H1 (cell line): ENCODE measurements at regions not wholly inside any gene's neighbourhood (a gene's known extent, or its start where the extent isn't known, plus 50 kb on each side); places are given as distances from the start of the nearest gene placed in this dataset.

Source experiments
- CTCF ChIA-PET: fragments of 300-600 bp; sonication (Branson Sonifier 250); formaldehyde crosslinking; loops from one replicate; lab custom pipeline; 2021; ENCODE audit not compliant: partially characterized antibody; lab: Charles Lee
- POLR2A ChIA-PET: fragments of 300-600 bp; sonication (Branson Sonifier 250); formaldehyde crosslinking; loops from one replicate; lab custom pipeline; 2021; ENCODE audit warnings: inconsistent platforms; ENCODE audit not compliant: partially characterized antibody; lab: Charles Lee
- DNase-seq, 2 experiments: peaks; one replicate each; pipeline versions ENCODE4 v3.0.0 to v3.0.0-alpha.2; 2010 to 2022; ENCODE audit warnings: low spot score in 2 of 2, low read depth in 1 of 2, mixed read lengths in 1 of 2
- FAIRE-seq: peaks from 2 replicates; lab custom pipeline; 2011; peaks lifted over from hg19 to GRCh38; lab: Jason Lieb, UNC
- H2AFZ ChIP-seq: 2 replicates; pipeline ENCODE4 v1.8.1; 2012; ENCODE audit warnings: low read length, inconsistent platforms
- H2AK5ac ChIP-seq: 2 replicates; pipeline ENCODE4 v1.6.1; 2013; ENCODE audit warnings: low read depth, low read length
- H2BK120ac ChIP-seq: replicated peaks from 2 replicates; pipeline ENCODE3; 2013; ENCODE audit warnings: low read depth, low read length, inconsistent platforms
- H2BK12ac ChIP-seq: 2 replicates; pipeline ENCODE4 v1.6.1; 2013; ENCODE audit warnings: low read depth, low read length
- H2BK15ac ChIP-seq: 2 replicates; pipeline ENCODE4 v1.6.1; 2013; ENCODE audit warnings: low read length
- H2BK20ac ChIP-seq: 2 replicates; pipeline ENCODE4 v1.6.1; 2013; ENCODE audit warnings: low read length
- H2BK5ac ChIP-seq: 2 replicates; pipeline ENCODE4 v1.6.1; 2013; ENCODE audit warnings: low read depth, low read length
- H3K14ac ChIP-seq: 2 replicates; pipeline ENCODE4 v1.6.1; 2013; ENCODE audit warnings: inconsistent platforms; ENCODE audit not compliant: insufficient read length
- H3K18ac ChIP-seq: 2 replicates; pipeline ENCODE4 v1.6.1; 2013; ENCODE audit warnings: low read length; ENCODE audit errors: extremely low read depth
- H3K23ac ChIP-seq: 2 replicates; pipeline ENCODE4 v1.6.1; 2013; ENCODE audit warnings: inconsistent platforms; ENCODE audit not compliant: insufficient read length
- H3K23me2 ChIP-seq: 2 replicates; pipeline ENCODE4 v1.6.1; 2013; ENCODE audit warnings: low read depth, low read length
- H3K27ac ChIP-seq: 2 replicates; pipeline ENCODE4 v1.6.1; 2011; ENCODE audit warnings: low read depth, low read length, inconsistent platforms
- H3K27me3 ChIP-seq, 4 experiments: replicated peaks in 1 of 4; 1 replicate in 1 of 4; 2 replicates in 3 of 4; pipeline versions ENCODE4 v1.6.1 to v1.8.1; 2011 to 2013; ENCODE audit warnings: low read length in 3 of 4, mild to moderate bottlenecking in 3 of 4, inconsistent platforms in 2 of 4, mixed read lengths in 2 of 4, moderate library complexity in 1 of 4; ENCODE audit not compliant: control insufficient read depth in 3 of 4, insufficient read depth in 3 of 4; ENCODE audit errors: extremely low read depth in 1 of 4
- H3K36me3 ChIP-seq, 4 experiments: 2 replicates each; pipeline versions ENCODE4 v1.6.1 to v1.8.1; 2011 to 2013; ENCODE audit warnings: mild to moderate bottlenecking in 4 of 4, low read length in 3 of 4, moderate library complexity in 2 of 4, control low read depth in 1 of 4, inconsistent platforms in 1 of 4; ENCODE audit not compliant: insufficient read depth in 4 of 4, control insufficient read depth in 2 of 4
- H3K4ac ChIP-seq: replicated peaks from 2 replicates; pipeline ENCODE3; 2013; ENCODE audit warnings: low read length, low read depth, mixed read lengths, inconsistent platforms; ENCODE audit not compliant: insufficient read length
- H3K4me1 ChIP-seq, 4 experiments: replicated peaks in 1 of 4; 1 replicate in 1 of 4; 2 replicates in 3 of 4; pipeline versions ENCODE4 v1.6.1 to v1.8.1; 2011 to 2013; ENCODE audit warnings: low read length in 3 of 4, inconsistent platforms in 2 of 4, mixed read lengths in 1 of 4; ENCODE audit not compliant: insufficient read depth in 4 of 4, control insufficient read depth in 3 of 4
- H3K4me2 ChIP-seq, 2 experiments: 2 replicates each; pipeline versions ENCODE4 v1.6.1 to v1.8.1; 2011 to 2013; ENCODE audit warnings: low read depth in 2 of 2, low read length in 2 of 2, control low read depth in 1 of 2, inconsistent platforms in 1 of 2, mild to moderate bottlenecking in 1 of 2; ENCODE audit not compliant: insufficient read depth in 1 of 2
- H3K4me3 ChIP-seq, 4 experiments: fragments of 200-600, 300-600 bp in 1 of 4; sonication (generic), shearing (Covaris generic), sonication (Bioruptor Twin) in 1 of 4; 2 replicates each; pipeline versions ENCODE4 v1.5.1 to v1.8.1; 2011 to 2016; ENCODE audit warnings: low read length in 4 of 4, low read depth in 3 of 4, control low read depth in 2 of 4, inconsistent platforms in 2 of 4, mild to moderate bottlenecking in 2 of 4, mixed read lengths in 1 of 4, moderate library complexity in 1 of 4; ENCODE audit not compliant: insufficient read depth in 2 of 4; ENCODE audit errors: extremely low read depth in 1 of 4
- H3K56ac ChIP-seq: replicated peaks from 2 replicates; pipeline ENCODE3; 2013; ENCODE audit warnings: low read depth, mild to moderate bottlenecking, mixed read lengths, low read length, inconsistent platforms; ENCODE audit not compliant: insufficient read length
- H3K79me1 ChIP-seq: 2 replicates; pipeline ENCODE4 v1.6.1; 2013; ENCODE audit warnings: low read depth, low read length, control low read depth
- H3K79me2 ChIP-seq, 2 experiments: 2 replicates each; pipeline versions ENCODE4 v1.6.1 to v1.8.1; 2012 to 2013; ENCODE audit warnings: low read length in 2 of 2, mild to moderate bottlenecking in 2 of 2, inconsistent platforms in 1 of 2; ENCODE audit not compliant: insufficient read depth in 2 of 2, control insufficient read depth in 1 of 2
- H3K9ac ChIP-seq, 4 experiments: replicated peaks in 1 of 4; 1 replicate in 1 of 4; 2 replicates in 3 of 4; pipeline versions ENCODE4 v1.6.1 to v1.8.1; 2011 to 2013; ENCODE audit warnings: low read depth in 3 of 4, low read length in 3 of 4, control low read depth in 2 of 4, mild to moderate bottlenecking in 2 of 4, moderate library complexity in 2 of 4, inconsistent platforms in 1 of 4; ENCODE audit errors: extremely low read depth in 1 of 4
- H3K9me3 ChIP-seq, 2 experiments: 2 replicates each; pipeline versions ENCODE4 v1.6.1 to v1.8.1; 2012 to 2013; ENCODE audit warnings: mild to moderate bottlenecking in 2 of 2, moderate library complexity in 2 of 2, control low read depth in 1 of 2, inconsistent platforms in 1 of 2, low read depth in 1 of 2, low read length in 1 of 2, mixed read lengths in 1 of 2; ENCODE audit not compliant: insufficient read depth in 2 of 2
- H4K20me1 ChIP-seq, 2 experiments: replicated peaks in 1 of 2; 2 replicates each; pipeline versions ENCODE3 to v1.8.1; 2011 to 2013; ENCODE audit warnings: inconsistent platforms in 2 of 2, low read length in 2 of 2, mild to moderate bottlenecking in 1 of 2; ENCODE audit not compliant: insufficient read depth in 2 of 2, control insufficient read depth in 1 of 2
- H4K5ac ChIP-seq: 2 replicates; pipeline ENCODE4 v1.6.1; 2013; ENCODE audit warnings: low read length, low read depth, mixed read lengths, inconsistent platforms; ENCODE audit not compliant: insufficient read length
- H4K8ac ChIP-seq: 2 replicates; pipeline ENCODE4 v1.8.0; 2013; ENCODE audit warnings: mild to moderate bottlenecking, moderate library complexity, low read length, inconsistent platforms; ENCODE audit not compliant: insufficient read depth; ENCODE audit errors: extremely low read depth
- H4K91ac ChIP-seq: replicated peaks from 2 replicates; pipeline ENCODE3; 2013; ENCODE audit warnings: low read length, mixed read lengths, inconsistent platforms; ENCODE audit not compliant: insufficient read length
- BRCA1 ChIP-seq: IDR thresholded peaks from 2 replicates; pipeline ENCODE4 v1.6.1; 2012; ENCODE audit warnings: low read depth, low read length, improper control_type of control experiment
- CTBP2 ChIP-seq: IDR thresholded peaks from 2 replicates; pipeline ENCODE4 v1.7.0; 2011; ENCODE audit warnings: borderline replicate concordance, mild to moderate bottlenecking, moderate library complexity, mixed read lengths, low read length; ENCODE audit not compliant: insufficient read depth, insufficient read length
- YY1 ChIP-seq: IDR thresholded peaks from 2 replicates; pipeline ENCODE4 v1.6.1; 2011; ENCODE audit warnings: low read depth, mild to moderate bottlenecking, low read length
- WGBS, 2 experiments: shearing (Covaris generic) in 1 of 2; methylation state at CpG; one replicate each; pipeline versions ENCODE4 v1.1.6 to v1.1.7; 2013 to 2015; ENCODE audit warnings: low lambda C conversion rate in 2 of 2, mixed read lengths in 2 of 2, inconsistent platforms in 1 of 2, low coverage in 1 of 2, missing lambda C conversion rate in 1 of 2; ENCODE audit not compliant: insufficient replicate concordance in 2 of 2, insufficient coverage in 1 of 2, insufficient read length in 1 of 2; ENCODE audit errors: extremely low coverage in 1 of 2, missing lambda C conversion rate in 1 of 2; 5-methylcytosine and 5-hydroxymethylcytosine counted together

GRCh38 chr6:3654898-3655297 lies 96.6 kb downstream of the PXDC1 start:
- Histone ChIP-seq H3K79me1 (0 out of 2 replicates have a peak, but pooled peaks cover 2% of the 10 kb centered on the region), H4K20me1 (no peaks in the 10 kb centered on the region), H3K36me3 (no peaks in the 10 kb centered on the region), H4K5ac (no peak overlapping the region), H2BK12ac (no peak overlapping the region), H3K27me3 (no peaks in the 10 kb centered on the region; a peak in 1 of 7 replicates), H2BK15ac (no peak overlapping the region), H3K9me3 (no peaks in the 10 kb centered on the region), H3K9ac (no peak overlapping the region), H2BK5ac (no peak overlapping the region), H2BK20ac (no peak overlapping the region), H3K18ac (no peak overlapping the region), H3K4me3 (no peak overlapping the region), H4K8ac (no peak overlapping the region), H2BK120ac (no peak overlapping the region), H3K4me1 (no peaks in the 10 kb centered on the region), H3K4ac (no peak overlapping the region), H3K79me2 (no peaks in the 10 kb centered on the region), H2AK5ac (no peak overlapping the region), H3K14ac (no peak overlapping the region), H3K56ac (no peak overlapping the region), H3K4me2 (no peak overlapping the region), H3K23me2 (peaks cover 3% of the 10 kb centered on the region; the same call in 1 of the 2 replicates), H2AFZ (no peak overlapping the region), H3K27ac (no peak overlapping the region), H4K91ac (no peak overlapping the region), H3K23ac (no peak overlapping the region)
- WGBS, 2 experiments: 90% methylated on average over 4 of the region's 4 CpGs; no CpG with 5 or more reads in 1 of the 2 experiments
- TF ChIP-seq CTBP2 (no peak), BRCA1 (no peak), YY1 (no peak)
- ChIA-PET CTCF (interaction anchor here (1.2 kb wide), 1 partner anchor 47 kb away, joined by 3 read pairs; no protein-coding TSS in a partner anchor), POLR2A (no interaction called here)
- FAIRE-seq (no peak), DNase-seq (no peak)
